DMS 273 (cell line): ENCODE measurements at regions not wholly inside any gene's neighbourhood (a gene's known extent, or its start where the extent isn't known, plus 50 kb on each side); places are given as distances from the start of the nearest gene placed in this dataset.

ENCODE experiments used
- DNase-seq: peaks from one replicate; lab custom pipeline; 2025; ENCODE audit not compliant: unreplicated experiment; lab: John Stamatoyannopoulos, UW

GRCh38 chr9:126017758-126018157 is 270.6 kb downstream of the PBX3 start:
- DNase-seq = no peak

- DNase-seq = no peak
Observed at GRCh38 chr9:126020836-126021235, 273.7 kb downstream of the PBX3 start.

GRCh38 chr9:126023962-126024361 is 276.8 kb downstream of the PBX3 start:
- no peak for DNase-seq

DNA sequence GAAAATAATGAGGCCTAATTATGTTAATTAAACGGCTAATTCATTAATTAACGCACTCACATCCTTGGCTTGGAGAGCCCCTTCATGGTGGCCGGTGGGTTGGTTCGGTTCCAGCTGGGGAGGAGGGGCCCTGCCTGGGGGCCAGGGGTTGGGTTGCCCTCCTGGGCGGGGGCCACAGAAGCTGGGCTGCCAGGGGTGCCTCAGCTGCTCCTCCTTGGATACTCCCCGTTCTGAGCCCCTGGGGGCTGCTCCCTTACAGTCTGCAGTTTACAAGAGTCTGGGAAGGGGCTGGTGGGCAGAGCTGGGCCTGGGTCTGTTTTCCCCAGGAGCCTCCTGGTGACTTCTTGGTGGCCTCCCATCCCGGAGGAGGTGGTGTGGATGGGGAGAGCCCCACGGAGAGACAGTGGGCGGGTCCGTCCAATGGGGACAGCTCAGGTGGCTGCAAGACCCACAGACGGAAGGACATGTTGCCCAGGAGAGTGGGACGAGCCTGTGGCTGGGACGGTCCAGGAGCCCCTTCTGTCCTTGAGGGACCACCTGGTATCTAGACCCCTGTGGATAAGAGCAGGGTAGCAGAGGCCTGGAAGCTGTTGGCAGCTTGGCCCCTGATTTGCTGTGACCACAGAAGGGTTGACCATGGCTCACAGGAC is 277.5 kb downstream of the PBX3 start:
- no peak for DNase-seq

DNA sequence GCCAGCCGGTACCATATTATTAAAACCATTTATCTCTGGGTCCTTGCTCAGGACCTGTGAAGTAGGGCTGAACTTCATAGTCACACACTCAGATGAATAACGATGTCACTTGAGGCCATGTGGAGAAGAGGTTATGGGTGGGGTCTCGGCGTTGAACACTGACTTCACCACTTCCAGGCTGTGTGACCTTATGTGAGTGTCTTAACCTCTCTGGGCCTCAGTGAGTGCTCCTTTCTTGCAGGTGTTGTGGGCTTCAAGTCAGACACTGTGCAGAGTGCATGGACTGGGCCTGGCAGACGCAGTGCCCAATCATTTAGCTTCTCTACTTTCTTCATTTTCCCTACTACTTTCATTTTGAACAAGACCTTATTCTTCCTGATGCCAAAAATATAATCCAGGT is 278.8 kb downstream of the PBX3 start:
- DNase-seq = no peak

DNA sequence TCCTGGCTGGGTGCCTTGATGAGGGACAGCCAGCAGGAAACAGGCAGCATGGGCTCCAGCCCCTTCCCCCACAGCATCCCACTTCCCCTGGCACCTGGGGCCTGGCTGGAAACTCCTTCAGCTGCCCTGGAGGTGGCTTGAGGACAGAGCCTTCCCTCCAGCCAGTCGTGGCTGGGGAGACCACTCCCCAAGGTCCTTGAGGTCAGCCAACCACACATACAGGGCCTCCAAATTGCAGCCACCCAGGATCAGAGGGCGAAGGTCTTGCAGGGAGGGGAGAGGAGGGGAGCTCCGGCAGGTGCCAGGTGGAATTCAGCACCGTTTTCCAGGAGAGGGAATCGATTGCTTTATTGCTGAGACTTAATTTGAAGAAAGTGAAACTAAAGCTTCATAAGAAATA is 280.4 kb downstream of the PBX3 start:
- DNase-seq = no peak

DNA sequence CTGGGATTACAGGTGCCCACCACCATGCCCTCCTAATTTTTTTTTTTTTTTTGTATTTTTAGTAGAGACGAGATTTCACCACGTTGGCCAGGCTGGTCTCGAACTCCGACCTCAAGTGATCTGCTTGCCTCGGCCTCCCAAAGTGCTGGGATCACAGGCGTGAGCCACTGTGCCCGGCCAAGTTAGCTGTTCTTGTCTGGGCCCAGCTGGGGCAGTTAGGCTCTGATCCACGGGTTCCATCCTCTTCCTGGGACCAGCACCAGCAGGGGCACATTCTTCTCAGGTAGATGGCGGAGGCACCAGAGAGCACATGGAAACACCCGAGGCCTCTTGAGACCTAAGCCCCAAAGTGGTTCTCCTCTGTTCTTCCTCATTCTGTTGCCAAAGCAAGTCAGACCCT is 281.6 kb downstream of the PBX3 start:
- no peak for DNase-seq

GRCh38 chr9:126030716-126031115 is 283.5 kb downstream of the PBX3 start:
- no peak for DNase-seq

- no peak for DNase-seq
Observed at GRCh38 chr9:126031116-126031515, 283.9 kb downstream of the PBX3 start.

DNA sequence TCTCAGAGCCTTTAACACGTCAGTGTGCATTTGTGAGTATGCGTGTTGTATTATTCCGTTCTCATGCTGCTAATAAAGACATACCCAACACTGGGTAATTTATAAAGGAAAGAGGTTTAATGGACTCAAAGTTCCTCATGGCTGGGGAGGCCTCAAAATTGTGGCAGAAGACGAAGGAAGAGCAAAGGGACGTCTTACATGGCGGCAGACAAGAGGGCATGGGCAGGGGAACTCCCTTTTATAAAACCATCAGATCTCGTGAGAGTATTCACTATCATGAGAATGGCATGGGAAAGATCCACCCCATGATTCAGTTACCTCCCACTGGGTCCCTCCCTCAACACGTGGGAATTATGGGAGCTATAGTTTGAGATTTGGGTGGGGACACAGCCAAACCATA is 285.0 kb downstream of the PBX3 start:
- no peak for DNase-seq

DNA sequence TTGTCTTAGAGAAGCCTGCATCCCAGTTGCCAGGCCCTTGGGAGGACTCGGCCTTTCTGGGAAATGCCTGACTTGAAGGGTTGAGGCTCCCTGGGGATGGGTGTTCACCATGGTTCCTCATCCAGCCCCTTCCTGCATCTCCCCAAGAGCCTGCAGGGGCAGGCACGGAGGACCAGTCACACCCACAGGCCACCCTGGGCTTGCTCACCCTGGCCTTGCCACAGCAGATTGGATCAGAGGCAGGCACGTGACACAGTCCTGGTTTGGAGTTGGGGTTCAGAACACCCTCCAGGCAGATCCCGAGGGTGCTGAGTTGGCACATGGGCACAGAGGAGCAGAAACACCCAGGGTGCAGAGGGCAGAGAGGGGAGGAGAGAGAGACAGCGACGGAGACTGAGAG is 286.1 kb downstream of the PBX3 start:
- no peak for DNase-seq

GRCh38 chr9:126033956-126034355 is 286.8 kb downstream of the PBX3 start:
- DNase-seq = no peak

GRCh38 chr9:126036881-126037291 is 289.7 kb downstream of the PBX3 start:
- no peak for DNase-seq

- DNase-seq = no peak
Observed at GRCh38 chr9:126038790-126039189, 287.8 kb upstream of the MVB12B start.

DNA sequence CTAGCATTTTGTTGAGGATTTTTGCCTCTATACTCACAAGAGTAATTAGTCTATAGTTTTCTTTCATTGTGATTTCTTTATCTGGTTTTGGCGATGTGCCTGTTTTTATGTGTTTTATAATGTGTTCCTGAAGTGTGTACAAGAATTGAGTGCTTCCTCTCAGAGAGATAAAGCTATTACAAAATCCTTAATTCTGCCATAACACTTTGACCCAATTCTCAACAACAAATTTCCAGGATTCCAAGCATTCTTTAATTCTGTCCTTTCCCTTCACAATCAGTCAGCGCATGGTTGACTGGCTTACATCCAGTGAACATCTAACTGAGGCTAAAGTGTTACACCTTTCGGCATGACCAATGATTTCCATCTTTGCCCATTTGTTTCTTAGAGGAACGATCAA is 282.9 kb upstream of the MVB12B start:
- no peak for DNase-seq

DNA sequence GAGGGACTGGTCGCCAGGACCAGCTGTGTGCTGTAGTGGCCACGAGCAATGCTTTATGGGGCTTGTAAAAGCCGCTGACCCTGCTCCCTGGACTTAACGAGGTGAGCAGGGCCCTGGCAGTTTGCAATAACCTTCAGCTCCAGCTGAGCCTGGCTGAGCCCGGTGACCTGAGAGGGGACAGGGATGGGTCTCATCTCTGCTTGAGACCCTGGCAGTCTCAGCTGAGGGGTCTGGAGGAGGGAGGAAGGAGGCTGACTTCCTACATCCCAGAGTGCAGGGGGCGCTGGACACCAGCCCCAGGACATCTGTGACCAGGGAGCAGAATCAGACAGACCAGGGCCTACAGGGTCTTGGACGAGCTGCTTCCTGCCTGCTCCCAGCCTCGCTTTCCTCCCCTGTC is 277.5 kb upstream of the MVB12B start:
- no peak for DNase-seq

- DNase-seq = no peak
Observed at GRCh38 chr9:126049896-126050604, 276.6 kb upstream of the MVB12B start.

GRCh38 chr9:126050605-126050990 is 276.0 kb upstream of the MVB12B start:
- DNase-seq = no peak

- DNase-seq = no peak
Observed at GRCh38 chr9:126051446-126052130, 275.0 kb upstream of the MVB12B start.

DNA sequence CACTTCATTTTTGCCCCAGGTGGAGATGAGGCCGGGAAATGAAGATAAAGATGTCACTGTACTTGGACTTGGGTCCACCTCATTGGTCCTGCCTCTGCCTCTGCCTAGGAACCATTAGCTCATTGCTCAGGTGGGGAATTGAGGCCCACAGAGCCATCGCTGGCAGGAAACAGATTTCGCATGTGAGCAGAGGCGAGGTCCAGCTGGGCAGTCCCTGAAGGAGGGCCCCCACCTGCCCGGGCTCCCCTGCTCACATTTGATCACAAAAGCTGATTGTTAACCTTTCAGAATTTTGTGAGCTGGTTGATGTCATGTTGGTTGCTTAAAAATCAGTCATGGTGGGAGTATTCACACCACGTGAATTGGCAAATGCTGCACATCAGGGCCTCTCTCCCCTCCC is 273.8 kb upstream of the MVB12B start:
- DNase-seq = no peak

- no peak for DNase-seq
Observed at GRCh38 chr9:126053913-126054312, 272.7 kb upstream of the MVB12B start.

DNA sequence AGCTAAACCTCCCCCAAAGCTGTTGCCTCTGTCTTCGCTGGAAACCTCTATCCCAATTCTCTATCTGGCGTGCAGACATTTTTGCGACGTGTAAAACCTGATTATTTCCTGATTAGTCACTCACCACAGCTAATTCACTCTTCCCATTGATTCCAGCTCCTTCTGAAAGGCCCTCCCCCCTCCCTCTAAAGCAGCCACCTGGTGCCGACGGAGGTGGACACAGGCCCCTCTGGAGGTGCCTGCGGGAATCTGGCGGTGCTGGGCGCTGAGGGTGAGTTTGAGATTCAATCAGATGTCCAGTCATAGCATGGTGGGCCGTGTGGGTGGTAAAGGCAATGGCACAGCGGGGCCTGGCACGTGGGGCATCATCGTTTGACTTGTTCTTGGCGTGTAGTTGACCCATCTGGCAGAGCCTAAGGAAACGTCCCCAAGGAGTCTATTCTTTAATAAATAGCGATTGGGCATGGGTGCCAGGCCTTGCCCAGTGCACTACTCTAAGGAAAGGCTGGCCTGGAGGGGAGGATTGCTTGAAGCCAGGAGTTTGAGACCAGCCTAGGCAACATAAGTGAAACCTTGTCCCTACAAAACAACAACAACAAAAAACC is 271.1 kb upstream of the MVB12B start:
- peak; percentile 37 for DNase-seq
